Brain microvascular endothelial cell (primary cell): ENCODE measurements at regions not wholly inside any gene's neighbourhood (a gene's known extent, or its start where the extent isn't known, plus 50 kb on each side); places are given as distances from the start of the nearest gene placed in this dataset.

ENCODE experiments used
- DNase-seq: peaks from one replicate; pipeline ENCODE4 v3.0.0-alpha.2; 2020
- H3K27ac ChIP-seq: fragments of 250-450 bp; sonication (Bioruptor Pico); 2 replicates; pipeline ENCODE4 v1.5.1; 2020; ENCODE audit warnings: mild to moderate bottlenecking, moderate library complexity
- H3K27me3 ChIP-seq: fragments of 250-450 bp; sonication (Bioruptor Pico); replicated peaks from 2 replicates; pipeline ENCODE4 v1.5.1; 2020; ENCODE audit warnings: mild to moderate bottlenecking
- H3K36me3 ChIP-seq: fragments of 250-450 bp; sonication (Bioruptor Pico); replicated peaks from 2 replicates; pipeline ENCODE4 v1.5.1; 2020; ENCODE audit warnings: mild to moderate bottlenecking
- H3K4me3 ChIP-seq: 2 replicates; pipeline ENCODE4 v1.5.1; 2011; ENCODE audit warnings: low read depth, mild to moderate bottlenecking, control low read depth, low read length, moderate library complexity
- in situ Hi-C: cut with HindIII; loops from 2 replicates; pipeline ENCODE4 v1.10.0; 2017; ENCODE audit warnings: low sequenced_read_pairs, low pct_ligation_motif_present
- TF ChIP-seq, protein P1 (sequence below): IDR thresholded peaks from 2 replicates; pipeline ENCODE4 v1.5.1; 2011; ENCODE audit warnings: low read depth, mild to moderate bottlenecking, moderate library complexity, low read length, control low read depth, inconsistent platforms; ENCODE audit errors: missing control alignments

DNA sequence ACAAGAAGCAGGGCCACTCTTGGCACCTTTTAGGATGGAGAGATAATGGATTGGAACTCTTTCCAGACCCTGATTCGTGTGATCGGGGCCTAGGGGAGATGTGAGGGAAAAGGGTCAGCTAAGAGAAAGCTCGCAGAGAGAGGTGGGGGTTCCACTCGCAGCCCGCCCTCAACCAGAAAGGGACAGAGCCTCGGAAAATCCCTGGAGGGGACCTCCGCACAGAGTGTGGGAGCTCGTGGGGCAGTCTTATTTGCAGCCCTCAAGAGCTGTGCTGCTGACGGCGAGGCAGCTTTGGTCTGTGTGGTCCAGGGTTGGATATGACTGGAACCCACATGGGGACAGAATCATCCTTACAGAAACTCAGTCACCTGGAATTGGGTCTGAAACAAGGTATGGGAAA lies 184.3 kb upstream of the PMEPA1 start:
- in situ Hi-C loops, result no loop called here
- Histone ChIP-seq H3K27ac (no peak overlapping the region), H3K27me3 (no peaks in the 10 kb centered on the region), H3K4me3 (no peak overlapping the region), H3K36me3 (no peaks in the 10 kb centered on the region)
- TF ChIP-seq, protein P1, sequence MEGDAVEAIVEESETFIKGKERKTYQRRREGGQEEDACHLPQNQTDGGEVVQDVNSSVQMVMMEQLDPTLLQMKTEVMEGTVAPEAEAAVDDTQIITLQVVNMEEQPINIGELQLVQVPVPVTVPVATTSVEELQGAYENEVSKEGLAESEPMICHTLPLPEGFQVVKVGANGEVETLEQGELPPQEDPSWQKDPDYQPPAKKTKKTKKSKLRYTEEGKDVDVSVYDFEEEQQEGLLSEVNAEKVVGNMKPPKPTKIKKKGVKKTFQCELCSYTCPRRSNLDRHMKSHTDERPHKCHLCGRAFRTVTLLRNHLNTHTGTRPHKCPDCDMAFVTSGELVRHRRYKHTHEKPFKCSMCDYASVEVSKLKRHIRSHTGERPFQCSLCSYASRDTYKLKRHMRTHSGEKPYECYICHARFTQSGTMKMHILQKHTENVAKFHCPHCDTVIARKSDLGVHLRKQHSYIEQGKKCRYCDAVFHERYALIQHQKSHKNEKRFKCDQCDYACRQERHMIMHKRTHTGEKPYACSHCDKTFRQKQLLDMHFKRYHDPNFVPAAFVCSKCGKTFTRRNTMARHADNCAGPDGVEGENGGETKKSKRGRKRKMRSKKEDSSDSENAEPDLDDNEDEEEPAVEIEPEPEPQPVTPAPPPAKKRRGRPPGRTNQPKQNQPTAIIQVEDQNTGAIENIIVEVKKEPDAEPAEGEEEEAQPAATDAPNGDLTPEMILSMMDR, result no peak
- DNase-seq, result no peak

DNA sequence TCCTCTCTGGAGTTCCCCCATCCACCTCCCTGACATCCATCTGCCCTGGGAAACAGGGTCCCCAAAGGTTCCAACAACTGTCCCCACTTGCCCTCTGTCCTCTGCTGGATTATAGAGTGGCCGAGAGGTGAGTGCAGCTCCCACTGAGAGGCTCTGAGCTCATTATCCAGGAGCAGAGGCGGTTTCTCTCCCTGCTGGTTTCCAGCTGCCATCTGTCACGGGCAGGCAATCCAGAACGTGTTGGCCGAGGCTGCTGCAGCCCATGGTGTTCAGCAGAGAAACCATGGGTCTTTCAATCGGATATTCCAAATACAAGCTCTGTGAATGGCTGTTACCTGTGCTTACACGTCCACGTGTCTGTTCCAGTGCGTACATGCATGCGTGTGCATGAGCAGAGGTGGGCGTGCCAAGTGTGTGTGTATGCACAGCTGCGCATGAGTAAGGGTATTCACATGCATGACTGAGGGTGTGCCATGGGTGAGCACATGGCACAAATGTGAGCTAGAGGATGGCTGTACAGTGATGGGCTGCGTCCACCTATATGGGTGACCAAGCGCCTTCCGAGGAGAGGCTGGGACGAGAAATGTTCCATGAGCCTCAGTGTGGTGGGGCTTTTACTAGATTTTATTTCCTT lies 183.7 kb upstream of the PMEPA1 start:
- no peak overlapping the region for H3K27ac ChIP-seq
- no peak for DNase-seq
- in situ Hi-C loops, result no loop called here
- TF ChIP-seq, protein P1, result no peak
- H3K27me3 ChIP-seq, result no peaks in the 10 kb centered on the region
- H3K4me3 ChIP-seq, result no peak overlapping the region
- H3K36me3 ChIP-seq, result no peaks in the 10 kb centered on the region

DNA sequence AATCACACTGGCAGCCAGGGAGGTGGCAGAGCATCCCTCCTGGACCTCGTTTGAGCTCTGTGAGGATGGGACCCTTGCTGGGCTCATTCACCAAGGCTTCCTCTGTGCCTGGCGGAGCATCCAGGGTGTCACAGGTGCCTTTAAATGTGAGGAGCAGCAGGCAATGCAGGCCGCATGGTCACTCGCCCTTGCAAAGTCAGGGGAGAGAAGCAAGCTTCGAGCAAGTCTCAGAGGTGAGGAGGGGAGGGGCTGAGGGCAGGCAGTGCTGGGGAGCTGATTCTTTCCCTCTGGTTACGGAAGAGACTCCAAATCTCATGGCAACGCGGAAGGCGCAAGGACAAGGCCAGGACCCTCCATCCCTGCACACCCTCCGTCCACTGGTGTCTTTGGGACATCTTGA lies 182.7 kb upstream of the PMEPA1 start:
- DNase-seq, result no peak
- no peaks in the 10 kb centered on the region for H3K36me3 ChIP-seq
- in situ Hi-C loops, result no loop called here
- no peak overlapping the region for H3K4me3 ChIP-seq
- H3K27me3 ChIP-seq, result no peaks in the 10 kb centered on the region
- no peak overlapping the region for H3K27ac ChIP-seq
- TF ChIP-seq, protein P1, result no peak

DNA sequence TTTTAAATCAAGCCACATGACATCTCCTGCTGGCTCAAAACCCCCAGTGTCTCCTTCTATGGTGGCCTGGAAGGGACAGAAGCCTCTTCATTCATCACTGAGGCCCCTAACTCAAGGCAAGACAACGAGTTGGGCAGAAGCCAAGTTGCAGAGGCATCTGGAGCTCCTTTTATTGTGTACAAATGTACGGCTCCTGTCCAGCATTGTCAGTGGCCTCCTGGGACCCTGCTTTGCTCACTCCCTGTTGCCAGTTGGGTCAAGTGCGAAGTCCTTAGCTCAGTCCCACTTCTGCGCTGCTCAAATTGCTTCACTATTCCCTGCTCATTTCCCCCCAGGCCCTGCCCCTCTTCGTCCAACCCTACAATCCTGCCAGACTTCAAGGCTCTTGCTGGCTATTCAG lies 181.2 kb upstream of the PMEPA1 start:
- no peaks in the 10 kb centered on the region for H3K36me3 ChIP-seq
- H3K27ac ChIP-seq, result no peak overlapping the region
- no peak for DNase-seq
- in situ Hi-C loops, result no loop called here
- TF ChIP-seq, protein P1, result no peak
- no peak overlapping the region for H3K4me3 ChIP-seq
- no peaks in the 10 kb centered on the region for H3K27me3 ChIP-seq

DNA sequence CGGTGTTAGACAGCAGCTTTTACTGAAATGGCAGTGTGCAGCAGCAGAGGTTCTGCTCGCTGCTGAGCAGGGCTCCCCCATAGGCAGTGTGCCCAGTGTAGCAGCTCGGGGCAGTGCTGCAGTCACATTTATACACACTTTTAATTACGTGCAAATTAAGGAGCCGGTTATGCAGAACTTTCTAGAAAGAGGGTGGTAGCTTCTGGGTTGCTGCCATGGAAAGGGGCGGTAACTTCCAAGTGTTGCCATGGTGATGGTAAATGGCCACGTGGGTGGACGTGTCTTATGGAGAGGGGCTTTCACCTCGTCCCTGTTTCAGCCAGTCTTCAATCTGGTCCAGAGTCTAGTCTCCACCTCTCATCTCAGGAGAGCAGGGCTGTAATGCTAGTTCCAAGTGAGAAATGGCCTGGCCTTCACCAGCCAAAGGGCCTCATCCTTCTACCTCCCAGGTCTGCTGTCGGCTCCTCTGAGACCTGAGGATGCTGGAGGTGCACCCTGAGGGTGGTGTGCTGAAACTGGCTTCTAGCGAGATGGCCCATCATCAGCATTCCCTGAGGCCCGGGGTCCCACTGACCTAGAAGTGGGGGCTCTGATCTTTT lies 180.5 kb upstream of the PMEPA1 start:
- Histone ChIP-seq H3K27ac (no peak overlapping the region), H3K36me3 (no peaks in the 10 kb centered on the region), H3K4me3 (no peak overlapping the region), H3K27me3 (no peaks in the 10 kb centered on the region)
- DNase-seq, result no peak
- TF ChIP-seq, protein P1, result no peak
- in situ Hi-C loops, result no loop called here

DNA sequence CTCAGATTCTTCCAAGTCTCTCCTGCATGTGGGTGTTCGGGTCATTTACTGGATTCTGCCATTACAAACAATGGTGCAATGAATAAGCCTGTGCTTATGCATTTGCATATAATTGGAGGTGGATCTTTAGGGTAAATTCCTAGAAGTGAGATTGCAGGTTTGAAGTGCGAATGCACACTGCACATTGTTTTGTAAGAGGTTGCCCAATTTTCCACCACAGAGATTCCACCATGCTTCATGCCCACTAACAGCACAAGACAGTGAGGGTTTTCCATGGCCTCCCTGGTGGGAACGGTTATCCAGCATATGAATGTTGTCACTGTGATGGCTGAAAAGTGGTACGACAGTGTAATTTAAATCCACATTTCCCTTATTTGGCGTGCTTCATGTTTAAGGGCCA lies 178.8 kb upstream of the PMEPA1 start:
- TF ChIP-seq, protein P1, result no peak
- Histone ChIP-seq H3K4me3 (no peak overlapping the region), H3K27ac (no peak overlapping the region), H3K36me3 (no peaks in the 10 kb centered on the region), H3K27me3 (no peaks in the 10 kb centered on the region)
- DNase-seq, result no peak
- in situ Hi-C loops, result no loop called here
